ENCODE measurements at regions not wholly inside any gene's neighbourhood (a gene's known extent, or its start where the extent isn't known, plus 50 kb on each side); places are given as distances from the start of the nearest gene placed in this dataset.
"Not testable (repeated sequence)": the region's sequence is repeated elsewhere in the genome, so short reads cannot be mapped to it uniquely, and the experiment has no call there.

GRCh38 chr9:11190719-11191118 is 577.9 kb upstream of the PTPRD start:
- CTCF ChIA-PET: no interaction called here
- POLR2A ChIA-PET: no interaction called here
- TF ChIP-seq SP1 (IDR thresholded peaks at IDR 0.05) (no peak), CTBP1 (IDR thresholded peaks at IDR 0.05; ENCODE audit: borderline replicate concordance) (no peak), TARDBP (IDR thresholded peaks at IDR 0.05) (no peak), L3MBTL2 (conservative IDR thresholded peaks at IDR 0.05) (no peak), PKNOX1 (IDR thresholded peaks at IDR 0.05) (no peak), FOXK2 (IDR thresholded peaks at IDR 0.05) (no peak), ZNF384 (IDR thresholded peaks at IDR 0.05) (no peak), ELF4 (IDR thresholded peaks at IDR 0.05) (no peak), NFRKB (IDR thresholded peaks at IDR 0.05) (no peak), SUZ12 (IDR thresholded peaks at IDR 0.05) (no peak), FOXA1 (IDR thresholded peaks at IDR 0.05) (no peak), HDGF (IDR thresholded peaks at IDR 0.05; ENCODE audit: borderline replicate concordance) (no peak), LEF1 (IDR thresholded peaks at IDR 0.05; ENCODE audit: borderline replicate concordance) (no peak), BHLHE40 (IDR thresholded peaks at IDR 0.05; ENCODE audit: borderline replicate concordance) (no peak), FOXM1 (IDR thresholded peaks at IDR 0.05; ENCODE audit: borderline replicate concordance) (no peak), ARNT (IDR thresholded peaks at IDR 0.05) (no peak)
- no peak for DNase-seq (ENCODE audit: extremely low spot score)

- CTCF ChIA-PET: no interaction called here
- TF ChIP-seq ARNT (IDR thresholded peaks at IDR 0.05) (no peak), CTBP1 (IDR thresholded peaks at IDR 0.05; ENCODE audit: borderline replicate concordance) (no peak)
- POLR2A ChIA-PET: no interaction called here
- DNase-seq (ENCODE audit: extremely low spot score): no peak
Measured at GRCh38 chr9:11192993-11193392, 580.2 kb upstream of the PTPRD start.

- DNase-seq (ENCODE audit: extremely low spot score): no peak
- TF ChIP-seq LEF1 (IDR thresholded peaks at IDR 0.05; ENCODE audit: borderline replicate concordance): no peak
- TF ChIP-seq FOXM1 (IDR thresholded peaks at IDR 0.05; ENCODE audit: borderline replicate concordance): no peak
- no peak for TF ChIP-seq ZNF384 (IDR thresholded peaks at IDR 0.05)
- TF ChIP-seq ELF4 (IDR thresholded peaks at IDR 0.05): no peak
- no peak for TF ChIP-seq HDGF (IDR thresholded peaks at IDR 0.05; ENCODE audit: borderline replicate concordance)
- no peak for TF ChIP-seq CTBP1 (IDR thresholded peaks at IDR 0.05; ENCODE audit: borderline replicate concordance)
- TF ChIP-seq TARDBP (IDR thresholded peaks at IDR 0.05): no peak
- no peak for TF ChIP-seq PKNOX1 (IDR thresholded peaks at IDR 0.05)
- TF ChIP-seq FOXK2 (IDR thresholded peaks at IDR 0.05): no peak
- TF ChIP-seq NFRKB (IDR thresholded peaks at IDR 0.05): no peak
- TF ChIP-seq ARNT (IDR thresholded peaks at IDR 0.05): no peak
- ChIA-PET POLR2A (no interaction called here), CTCF (no interaction called here)
Measured at GRCh38 chr9:11194246-11194645, 581.4 kb upstream of the PTPRD start.

GRCh38 chr9:11196840-11197365 is 584.1 kb upstream of the PTPRD start:
- CTCF ChIA-PET; DNase-seq (ENCODE audit: extremely low spot score); POLR2A ChIA-PET: not testable (repeated sequence)

- ChIA-PET CTCF (no interaction called here), POLR2A (no interaction called here)
- no peak for DNase-seq (ENCODE audit: extremely low spot score)
- TF ChIP-seq TARDBP (IDR thresholded peaks at IDR 0.05) (no peak), FOXK2 (IDR thresholded peaks at IDR 0.05) (no peak), HDGF (IDR thresholded peaks at IDR 0.05; ENCODE audit: borderline replicate concordance) (no peak), CTBP1 (IDR thresholded peaks at IDR 0.05; ENCODE audit: borderline replicate concordance) (no peak), ZNF384 (IDR thresholded peaks at IDR 0.05) (no peak), SUZ12 (IDR thresholded peaks at IDR 0.05) (no peak), ELF4 (IDR thresholded peaks at IDR 0.05) (no peak), ARNT (IDR thresholded peaks at IDR 0.05) (no peak), NFRKB (IDR thresholded peaks at IDR 0.05) (no peak), SP1 (IDR thresholded peaks at IDR 0.05) (no peak), L3MBTL2 (conservative IDR thresholded peaks at IDR 0.05) (no peak), PKNOX1 (IDR thresholded peaks at IDR 0.05) (no peak), BHLHE40 (IDR thresholded peaks at IDR 0.05; ENCODE audit: borderline replicate concordance) (no peak), FOXA1 (IDR thresholded peaks at IDR 0.05) (no peak), LEF1 (IDR thresholded peaks at IDR 0.05; ENCODE audit: borderline replicate concordance) (no peak), FOXM1 (IDR thresholded peaks at IDR 0.05; ENCODE audit: borderline replicate concordance) (no peak)
Measured at GRCh38 chr9:11199335-11199734, 586.5 kb upstream of the PTPRD start.

GRCh38 chr9:11204521-11204920 is 591.7 kb upstream of the PTPRD start:
- TF ChIP-seq SP1 (IDR thresholded peaks at IDR 0.05) (no peak), LEF1 (IDR thresholded peaks at IDR 0.05; ENCODE audit: borderline replicate concordance) (no peak), ELF4 (IDR thresholded peaks at IDR 0.05) (no peak), BHLHE40 (IDR thresholded peaks at IDR 0.05; ENCODE audit: borderline replicate concordance) (no peak), FOXA1 (IDR thresholded peaks at IDR 0.05) (no peak), L3MBTL2 (conservative IDR thresholded peaks at IDR 0.05) (no peak), SUZ12 (IDR thresholded peaks at IDR 0.05) (no peak), ZNF384 (IDR thresholded peaks at IDR 0.05) (no peak), TARDBP (IDR thresholded peaks at IDR 0.05) (no peak), PKNOX1 (IDR thresholded peaks at IDR 0.05) (no peak), CTBP1 (IDR thresholded peaks at IDR 0.05; ENCODE audit: borderline replicate concordance) (no peak), FOXK2 (IDR thresholded peaks at IDR 0.05) (no peak), ARNT (IDR thresholded peaks at IDR 0.05) (no peak), HDGF (IDR thresholded peaks at IDR 0.05; ENCODE audit: borderline replicate concordance) (no peak), FOXM1 (IDR thresholded peaks at IDR 0.05; ENCODE audit: borderline replicate concordance) (no peak), NFRKB (IDR thresholded peaks at IDR 0.05) (no peak)
- DNase-seq (ENCODE audit: extremely low spot score): no peak
- POLR2A ChIA-PET: no interaction called here
- CTCF ChIA-PET: no interaction called here
